Kidney tubule cell (primary cell): ENCODE measurements at regions not wholly inside any gene's neighbourhood (a gene's known extent, or its start where the extent isn't known, plus 50 kb on each side); places are given as distances from the start of the nearest gene placed in this dataset.
"Not testable (repeated sequence)": the region's sequence is repeated elsewhere in the genome, so short reads cannot be mapped to it uniquely, and the experiment has no call there.

Experiments
- DNase-seq: peaks from one replicate; pipeline ENCODE4 v3.0.0-alpha.2; 2018; ENCODE audit warnings: low spot score

GRCh38 chr1:228868731-228869024 is 133.4 kb downstream of the RHOU start:
- no peak for DNase-seq

GRCh38 chr1:228869312-228869824 is 134.1 kb downstream of the RHOU start:
- DNase-seq = no peak

GRCh38 chr1:228870041-228870713 is 134.9 kb downstream of the RHOU start:
- no peak for DNase-seq

- no peak for DNase-seq
Measured at GRCh38 chr1:228871314-228872061, 136.2 kb downstream of the RHOU start.

- no peak for DNase-seq
Measured at GRCh38 chr1:228872080-228872479, 136.8 kb downstream of the RHOU start.

- DNase-seq = no peak
Measured at GRCh38 chr1:228873709-228874108, 138.4 kb downstream of the RHOU start.

DNA sequence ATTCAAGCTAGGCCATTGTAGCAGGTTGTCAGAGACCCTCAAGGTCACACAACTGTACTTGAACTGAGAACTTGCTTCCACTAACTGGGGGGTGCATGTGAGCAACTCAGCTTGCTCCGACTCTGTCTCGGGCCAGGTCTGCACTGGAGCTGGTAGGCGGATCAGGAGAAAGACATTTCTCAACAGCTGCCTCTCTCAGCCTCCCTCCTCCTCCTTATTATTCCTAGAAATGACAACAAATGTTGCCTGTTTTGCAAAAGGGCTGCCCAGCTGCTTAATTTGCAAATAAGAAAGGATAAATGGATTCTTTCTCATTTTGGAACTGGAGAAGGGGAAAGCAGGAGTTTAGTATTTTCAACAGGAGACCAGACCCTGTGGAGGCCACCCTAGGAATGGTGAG is 140.5 kb downstream of the RHOU start:
- no peak for DNase-seq

DNA sequence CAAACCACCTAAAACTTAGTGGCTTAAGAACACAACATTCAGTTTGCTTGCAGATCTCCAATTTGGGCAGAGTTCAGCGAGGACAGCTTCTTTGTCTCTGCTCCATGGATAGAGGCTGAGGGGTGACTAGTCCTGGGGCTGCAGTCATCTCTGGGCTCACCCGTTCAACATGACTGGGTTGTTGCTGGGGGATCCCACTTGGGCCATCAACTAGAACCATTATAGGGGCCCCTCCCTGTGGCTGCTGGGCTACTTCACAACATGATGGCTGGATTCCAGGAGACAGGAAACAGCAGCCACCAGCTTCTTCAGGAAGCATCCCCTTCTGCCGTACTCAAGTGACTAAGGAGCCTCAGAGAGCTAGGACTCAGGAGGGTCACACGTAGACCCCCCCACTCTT is 140.9 kb downstream of the RHOU start:
- DNase-seq = no peak

- no peak for DNase-seq
Measured at GRCh38 chr1:228879164-228879563, 143.9 kb downstream of the RHOU start.

DNA sequence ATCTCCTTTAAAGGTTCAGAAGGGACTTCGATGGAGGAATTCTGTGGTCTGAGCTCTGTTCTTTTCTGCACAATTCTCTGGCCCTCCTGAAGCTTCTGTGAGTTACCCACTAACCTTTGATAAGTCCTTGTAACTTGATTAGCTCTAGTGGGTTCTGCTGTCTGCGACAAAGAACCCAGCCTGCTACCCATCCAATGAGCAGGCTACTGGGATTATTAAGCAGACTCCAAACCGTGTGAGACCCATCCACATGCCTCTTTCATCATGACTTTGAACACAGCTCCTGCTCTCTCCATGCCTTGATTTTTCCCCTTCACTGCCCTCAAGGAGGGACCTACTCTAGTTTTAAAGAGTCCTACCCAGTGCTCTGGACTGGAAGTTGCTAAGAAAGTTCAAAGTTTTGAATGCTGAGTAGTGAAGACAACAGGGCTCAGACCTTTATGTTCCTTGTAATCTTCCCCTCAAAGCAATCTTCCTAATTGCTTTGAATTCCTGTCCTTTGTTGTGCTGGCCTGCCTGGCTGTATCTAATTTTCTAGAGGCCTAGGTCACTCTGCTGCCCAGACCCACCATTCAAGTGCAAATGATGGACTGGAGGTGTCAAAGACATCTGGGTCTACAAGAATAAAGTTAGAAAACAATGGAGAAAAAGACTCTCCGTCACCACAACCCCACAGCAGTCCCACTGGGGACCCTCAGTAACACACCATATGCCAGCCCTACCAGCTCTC is 146.9 kb downstream of the RHOU start:
- DNase-seq = no peak

- no peak for DNase-seq
Measured at GRCh38 chr1:228882771-228883450, 147.6 kb downstream of the RHOU start.

- no peak for DNase-seq
Measured at GRCh38 chr1:228883535-228883934, 148.3 kb downstream of the RHOU start.

DNA sequence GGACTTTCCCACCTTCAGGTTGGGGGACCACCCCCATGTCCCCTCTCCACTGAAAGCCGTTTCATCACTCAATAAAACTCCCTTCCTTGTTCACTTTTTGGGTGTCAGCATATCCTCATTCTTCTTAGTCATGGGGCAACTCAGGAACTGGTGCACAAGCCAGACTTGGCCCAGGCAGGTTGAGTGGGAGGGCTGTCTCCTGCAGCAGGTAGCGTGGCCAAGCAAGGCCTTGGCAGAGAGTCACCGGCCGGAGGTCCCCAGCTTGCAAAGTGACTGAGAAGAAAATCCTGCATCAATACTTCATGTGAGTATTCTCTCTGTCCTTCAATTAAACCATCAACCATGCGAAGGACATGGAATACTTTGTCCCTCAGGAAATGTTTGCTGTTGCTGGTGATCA is 148.9 kb downstream of the RHOU start:
- DNase-seq = no peak

DNA sequence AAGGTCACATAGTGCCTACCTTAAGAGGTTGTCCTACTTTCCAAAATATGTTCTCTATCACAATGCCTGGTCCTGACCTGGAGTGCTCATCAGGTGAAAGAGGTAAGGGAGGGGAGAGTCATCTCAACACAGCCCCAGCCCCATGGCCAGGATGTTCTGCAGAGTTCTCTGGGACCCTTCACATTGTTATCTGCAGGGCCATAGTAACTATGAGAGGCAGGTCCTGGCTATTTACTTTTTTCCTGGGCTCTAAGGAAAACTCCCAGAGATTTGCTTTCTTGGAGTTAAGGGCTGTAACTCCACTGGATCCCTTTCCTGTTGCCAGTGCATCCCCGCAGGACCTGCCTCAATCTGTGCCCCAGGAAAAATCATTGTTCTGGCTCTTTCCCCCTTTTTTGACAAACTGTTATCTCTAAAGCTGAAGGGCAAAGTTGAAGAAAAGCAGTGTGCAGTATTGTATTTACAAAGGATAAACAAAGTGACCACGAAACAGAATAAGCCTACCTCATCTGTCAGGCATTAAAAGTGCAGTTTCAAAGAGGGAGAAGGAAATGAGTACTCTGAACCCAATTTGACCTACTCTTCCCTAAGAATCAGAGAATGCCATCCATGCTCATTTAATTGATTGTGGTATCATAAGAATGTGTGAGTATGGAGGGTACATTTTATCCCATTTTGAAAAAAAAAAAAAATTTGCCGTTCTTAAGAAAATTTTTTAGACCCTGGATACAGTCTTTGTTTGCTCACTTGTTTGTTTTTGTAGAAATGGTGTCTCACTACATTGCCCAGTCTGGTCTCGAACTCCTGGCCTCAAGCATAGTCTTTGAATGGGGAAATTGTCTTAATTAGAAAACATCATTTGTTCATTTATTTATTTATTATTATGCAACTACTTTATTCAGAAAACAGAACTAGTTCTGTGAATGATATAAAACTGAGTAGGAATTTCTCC is 149.6 kb downstream of the RHOU start:
- DNase-seq = no peak

DNA sequence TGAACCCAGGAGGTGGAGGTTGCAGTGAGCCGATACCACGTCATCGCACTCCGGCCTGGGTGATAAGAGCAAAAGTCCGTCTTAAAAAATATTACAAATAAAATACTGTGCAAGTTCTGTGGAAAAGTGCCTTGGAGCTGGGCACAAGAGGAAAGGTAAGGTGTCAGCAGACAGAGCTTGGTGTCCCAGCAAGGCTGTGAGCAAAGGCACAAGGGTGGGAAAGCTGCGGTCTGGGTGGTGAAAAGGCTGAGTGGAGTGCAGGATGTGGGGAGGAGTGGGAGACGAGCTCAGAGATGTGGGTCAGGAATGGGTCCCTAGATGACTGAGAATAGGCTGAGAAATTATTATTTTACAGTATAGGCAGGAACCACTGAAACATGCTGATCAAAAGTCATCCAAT is 150.6 kb downstream of the RHOU start:
- DNase-seq = no peak

DNA sequence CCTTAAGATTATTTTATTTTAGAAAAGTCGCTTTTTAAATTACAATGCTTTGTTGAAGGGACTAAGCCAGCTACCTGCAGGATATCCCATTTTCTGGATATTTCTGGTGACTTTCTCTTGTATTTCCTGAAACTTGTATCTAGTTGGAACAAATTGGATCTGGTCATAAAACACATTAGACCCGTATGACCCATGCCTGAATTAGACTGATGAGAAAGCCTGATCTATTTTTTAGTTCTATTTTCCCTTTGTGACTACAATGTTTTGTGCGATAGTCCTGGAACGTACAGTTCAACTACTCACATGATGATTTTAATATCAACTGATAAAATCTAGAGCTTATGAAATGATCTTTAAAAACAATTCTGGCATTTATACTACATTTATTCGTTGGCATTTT is 151.8 kb downstream of the RHOU start:
- DNase-seq = no peak

GRCh38 chr1:228887960-228888359 is 152.7 kb downstream of the RHOU start:
- no peak for DNase-seq

DNA sequence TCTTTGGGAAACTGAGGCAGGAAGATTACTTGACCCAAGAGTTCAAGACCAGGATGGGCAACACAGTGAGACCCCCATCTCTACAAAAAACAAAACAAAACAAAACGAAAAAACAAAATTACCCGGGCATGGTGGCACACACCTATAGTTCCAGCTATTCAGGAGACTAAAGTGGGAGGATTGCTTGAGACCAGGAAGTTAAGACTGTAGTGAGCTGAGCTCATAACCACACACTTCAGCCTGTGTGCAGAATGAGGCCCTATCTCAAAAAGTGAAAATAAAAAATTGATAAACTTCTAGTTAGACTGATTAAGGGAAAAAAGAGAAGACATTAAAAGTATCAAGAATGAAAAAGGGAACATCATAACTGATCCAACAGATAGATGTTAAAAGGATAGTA is 154.0 kb downstream of the RHOU start:
- DNase-seq = no peak

- no peak for DNase-seq
Measured at GRCh38 chr1:228891272-228892034, 156.2 kb downstream of the RHOU start.

- not testable (repeated sequence) for DNase-seq
Measured at GRCh38 chr1:228892200-228892599, 156.9 kb downstream of the RHOU start.
